ENCODE measurements at regions not wholly inside any gene's neighbourhood (a gene's known extent, or its start where the extent isn't known, plus 50 kb on each side); places are given as distances from the start of the nearest gene placed in this dataset.

GRCh38 chr12:47316609-47317049 is 236.9 kb upstream of the AMIGO2 start:
- Mint-ChIP-seq H3K4me1 (no peaks in the 10 kb centered on the region), H3K27ac (no peak overlapping the region), H3K27me3 (ENCODE audit: low read depth) (no peaks in the 10 kb centered on the region; the same call in 1 of the 2 replicates), H3K4me3 (no peak overlapping the region), H3K36me3 (no peaks in the 10 kb centered on the region), H3K9me3 (peaks cover 4% of the 10 kb centered on the region; the same call in 1 of the 2 replicates)
- DNase-seq (ENCODE audit: low spot score) (no peak), ATAC-seq (no peak)
- TF ChIP-seq NFE2L1 (CRISPR knock-in tag; IDR thresholded peaks at IDR 0.05): no peak
- TF ChIP-seq FOXJ3 (CRISPR knock-in tag; IDR thresholded peaks at IDR 0.05; ENCODE audit: borderline replicate concordance): no peak
- no peak for TF ChIP-seq SMAD4 (CRISPR knock-in tag; IDR thresholded peaks at IDR 0.05)
- no peak for TF ChIP-seq ZNF138 (CRISPR knock-in tag; conservative IDR thresholded peaks at IDR 0.05)
- TF ChIP-seq AFF4 (CRISPR knock-in tag; IDR thresholded peaks at IDR 0.05; ENCODE audit: borderline replicate concordance): no peak
- no peak for TF ChIP-seq CDX4 (CRISPR knock-in tag; IDR thresholded peaks at IDR 0.05; ENCODE audit: borderline replicate concordance)
- POLR2A ChIA-PET: no interaction called here
- CTCF ChIA-PET: no interaction called here

GRCh38 chr12:47314996-47315395 is 235.2 kb upstream of the AMIGO2 start:
- Mint-ChIP-seq H3K27me3 (ENCODE audit: low read depth) (no peaks in the 10 kb centered on the region; the same call in 1 of the 2 replicates), H3K27ac (no peak overlapping the region), H3K4me1 (no peaks in the 10 kb centered on the region), H3K36me3 (no peaks in the 10 kb centered on the region), H3K4me3 (no peak overlapping the region), H3K9me3 (peaks cover 4% of the 10 kb centered on the region; the same call in 1 of the 2 replicates)
- ATAC-seq (no peak), DNase-seq (ENCODE audit: low spot score) (no peak)
- TF ChIP-seq SMAD4 (CRISPR knock-in tag; IDR thresholded peaks at IDR 0.05) (no peak), ZNF232 (CRISPR knock-in tag; IDR thresholded peaks at IDR 0.05) (no peak), STAT6 (CRISPR knock-in tag; conservative IDR thresholded peaks at IDR 0.05; ENCODE audit: low read depth) (no peak), ATF3 (CRISPR knock-in tag; conservative IDR thresholded peaks at IDR 0.05) (no peak), TCF7 (CRISPR knock-in tag; IDR thresholded peaks at IDR 0.05; ENCODE audit: low read depth) (no peak), GABPB1 (CRISPR knock-in tag; IDR thresholded peaks at IDR 0.05) (no peak), KAT7 (CRISPR knock-in tag; IDR thresholded peaks at IDR 0.05; ENCODE audit: borderline replicate concordance) (no peak), ZNF423 (CRISPR knock-in tag; IDR thresholded peaks at IDR 0.05) (no peak), ZNF532 (CRISPR knock-in tag; IDR thresholded peaks at IDR 0.05; ENCODE audit: borderline replicate concordance) (no peak), ETV6 (CRISPR knock-in tag; IDR thresholded peaks at IDR 0.05) (no peak)
- ChIA-PET CTCF (no interaction called here), POLR2A (no interaction called here)

All from WTC11 (cell line).